HG03457 (cell line): ENCODE measurements at regions not wholly inside any gene's neighbourhood (a gene's known extent, or its start where the extent isn't known, plus 50 kb on each side); places are given as distances from the start of the nearest gene placed in this dataset.

Experiments
- ATAC-seq: cut with Tn5 transposase; IDR thresholded peaks from one replicate; pipeline ENCODE4 v1.9.1; 2021; ENCODE audit warnings: moderate number of reproducible peaks; ENCODE audit not compliant: unreplicated experiment

GRCh38 chr4:167290678-167291077 is 56.4 kb upstream of the SPOCK3 start:
- no peak for ATAC-seq

- no peak for ATAC-seq
Measured at GRCh38 chr4:167308876-167309275, 74.6 kb upstream of the SPOCK3 start.

- ATAC-seq: no peak
Measured at GRCh38 chr4:167321299-167321698, 87.0 kb upstream of the SPOCK3 start.

- no peak for ATAC-seq
Measured at GRCh38 chr4:167339781-167340180, 105.5 kb upstream of the SPOCK3 start.

- no peak for ATAC-seq
Measured at GRCh38 chr4:167359711-167360110, 125.4 kb upstream of the SPOCK3 start.

GRCh38 chr4:167379076-167379835 is 145.0 kb upstream of the SPOCK3 start:
- no peak for ATAC-seq

GRCh38 chr4:167380964-167381363 is 146.7 kb upstream of the SPOCK3 start:
- ATAC-seq: no peak

GRCh38 chr4:167383291-167383690 is 149.0 kb upstream of the SPOCK3 start:
- ATAC-seq: no peak

GRCh38 chr4:167397586-167397985 is 163.3 kb upstream of the SPOCK3 start:
- ATAC-seq: no peak

- no peak for ATAC-seq
Measured at GRCh38 chr4:167399201-167399600, 164.9 kb upstream of the SPOCK3 start.

- no peak for ATAC-seq
Measured at GRCh38 chr4:167406181-167406580, 171.9 kb upstream of the SPOCK3 start.

GRCh38 chr4:167415461-167415860 is 181.2 kb upstream of the SPOCK3 start:
- no peak for ATAC-seq

GRCh38 chr4:167419468-167420140 is 185.3 kb upstream of the SPOCK3 start:
- no peak for ATAC-seq

GRCh38 chr4:167421201-167421600 is 186.9 kb upstream of the SPOCK3 start:
- no peak for ATAC-seq

- no peak for ATAC-seq
Measured at GRCh38 chr4:167424341-167425256, 190.3 kb upstream of the SPOCK3 start.

GRCh38 chr4:167428156-167428555 is 193.9 kb upstream of the SPOCK3 start:
- ATAC-seq: no peak

GRCh38 chr4:167431371-167431770 is 197.1 kb upstream of the SPOCK3 start:
- ATAC-seq: no peak

GRCh38 chr4:167435786-167436185 is 201.5 kb upstream of the SPOCK3 start:
- ATAC-seq: no peak

- ATAC-seq: no peak
Measured at GRCh38 chr4:167443841-167444240, 209.5 kb upstream of the SPOCK3 start.

- ATAC-seq: no peak
Measured at GRCh38 chr4:167452922-167453430, 218.7 kb upstream of the SPOCK3 start.

- no peak for ATAC-seq
Measured at GRCh38 chr4:167456619-167457018, 222.3 kb upstream of the SPOCK3 start.
